ENCODE measurements at regions not wholly inside any gene's neighbourhood (a gene's known extent, or its start where the extent isn't known, plus 50 kb on each side); places are given as distances from the start of the nearest gene placed in this dataset.
"Not testable (repeated sequence)": the region's sequence is repeated elsewhere in the genome, so short reads cannot be mapped to it uniquely, and the experiment has no call there.

DNA sequence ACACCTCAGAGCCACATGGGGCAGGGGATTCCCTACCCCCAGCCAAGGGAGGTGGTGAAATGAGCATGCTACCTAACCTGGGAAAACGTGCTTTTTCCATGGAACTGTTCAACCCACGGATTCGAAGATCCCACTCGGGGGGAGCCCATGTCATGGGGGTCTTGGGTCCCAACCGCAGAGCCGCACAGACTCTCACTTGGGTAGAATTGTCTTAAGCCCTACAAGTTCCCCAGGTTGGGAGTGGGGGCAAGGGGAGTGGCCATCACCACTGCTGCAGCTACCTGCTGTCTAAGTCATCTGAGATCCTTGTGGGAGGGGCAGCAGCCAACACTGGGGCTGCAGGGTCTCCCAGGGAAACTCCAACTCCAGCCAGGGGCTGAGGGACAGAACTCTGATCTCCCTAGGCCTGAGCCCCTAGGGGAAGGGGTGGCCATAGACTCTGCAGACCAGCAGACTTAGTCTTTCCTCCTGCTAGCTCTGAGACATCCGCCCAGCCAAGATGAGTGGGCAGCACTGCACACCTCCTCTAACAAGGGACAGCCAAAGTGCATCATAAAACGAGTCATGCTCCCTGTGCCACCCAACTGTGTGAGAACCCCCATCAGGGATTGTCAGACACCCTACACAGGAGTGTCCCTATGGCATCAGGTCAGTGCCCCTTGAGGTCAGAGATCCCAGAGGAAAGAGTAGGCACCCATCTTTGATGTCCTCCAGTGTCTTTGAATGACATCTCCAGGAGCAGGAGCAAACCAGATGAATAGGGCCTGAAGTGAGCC lies 610.4 kb upstream of the SLITRK6 start:
- intact Hi-C loops (cut with micrococcal nuclease) = no loop called here

- intact Hi-C loops (cut with micrococcal nuclease) = no loop called here
Observed at GRCh38 chr13:86425170-86425815, 626.1 kb upstream of the SLITRK6 start.

DNA sequence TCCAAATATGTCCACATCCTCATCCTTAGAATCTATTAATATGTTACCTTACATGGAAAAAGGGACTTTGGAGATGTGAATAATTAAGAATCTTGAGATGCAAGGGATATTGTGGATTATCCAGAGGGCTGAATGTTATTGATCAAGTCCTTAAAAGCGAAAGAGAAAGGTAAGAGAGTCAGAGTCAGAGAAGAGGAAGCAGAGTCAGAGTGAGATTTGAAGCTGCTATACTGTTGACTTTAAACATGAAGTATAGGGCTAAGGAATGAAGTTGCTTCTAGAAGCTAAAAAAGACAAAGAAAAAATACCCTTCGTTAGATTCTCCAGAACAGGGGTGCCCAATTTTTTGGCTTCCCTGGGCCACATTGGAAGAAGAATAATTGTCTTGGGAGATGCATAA lies 627.2 kb upstream of the SLITRK6 start:
- intact Hi-C loops (cut with micrococcal nuclease) = no loop called here

GRCh38 chr13:86429756-86430155 lies 630.5 kb upstream of the SLITRK6 start:
- intact Hi-C loops (cut with micrococcal nuclease) = no loop called here

DNA sequence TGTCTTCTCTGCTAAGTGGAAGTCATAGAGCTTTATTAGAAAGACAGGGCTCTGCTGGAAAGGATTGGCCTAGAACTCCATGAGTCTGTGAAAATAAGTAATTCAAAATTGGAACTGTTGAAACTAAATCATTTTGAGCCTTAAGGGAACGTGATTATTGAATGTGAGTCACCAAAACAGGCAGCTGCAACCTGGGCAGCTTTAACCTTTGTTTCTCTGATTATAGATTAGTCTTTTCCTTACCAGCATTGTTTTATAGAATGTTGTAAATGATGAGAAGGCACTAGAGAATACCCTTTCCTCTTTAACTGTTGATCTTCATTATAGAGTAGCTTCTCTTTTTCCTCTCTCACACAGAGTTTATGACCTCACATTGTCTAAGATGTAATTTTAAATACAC lies 638.8 kb upstream of the SLITRK6 start:
- intact Hi-C loops (cut with micrococcal nuclease) = no loop called here

DNA sequence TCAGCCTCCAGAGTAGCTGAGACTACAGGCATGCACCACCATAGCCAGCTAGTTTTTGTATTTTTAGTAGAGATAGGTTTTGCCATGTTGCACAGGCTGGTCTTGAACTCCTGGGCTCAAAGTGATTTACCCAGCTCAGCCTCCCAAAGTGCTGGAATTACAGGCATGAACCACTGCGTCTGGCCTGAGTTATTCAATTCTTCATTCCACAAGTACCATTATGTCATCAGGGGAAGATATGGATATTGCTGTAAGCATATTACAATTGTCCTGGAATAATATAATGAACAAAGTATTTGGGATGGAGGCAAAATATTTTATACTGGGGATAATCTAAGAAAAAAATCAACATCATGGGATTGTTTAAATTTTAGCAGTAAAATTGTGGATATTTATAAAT lies 646.0 kb upstream of the SLITRK6 start:
- intact Hi-C loops (cut with micrococcal nuclease) = no loop called here

DNA sequence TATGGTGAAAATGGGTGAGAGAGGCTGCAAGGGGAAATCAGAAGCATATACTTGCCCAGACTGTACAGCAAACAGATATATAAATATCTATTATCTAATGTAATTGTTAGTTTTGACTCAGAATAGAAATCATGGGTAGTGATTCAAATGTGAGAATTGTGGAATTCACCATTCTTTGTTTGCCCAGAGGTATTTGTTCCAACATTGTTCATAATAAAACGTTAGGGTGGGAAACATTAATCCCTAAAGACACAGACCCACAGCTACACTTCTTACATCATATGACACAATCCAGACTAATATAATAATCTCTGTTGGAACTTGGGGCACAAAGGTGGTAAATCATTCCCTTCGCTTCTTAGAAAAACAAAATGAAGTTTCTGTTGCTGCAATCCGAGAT lies 646.5 kb upstream of the SLITRK6 start:
- intact Hi-C loops (cut with micrococcal nuclease) = no loop called here

- intact Hi-C loops (cut with micrococcal nuclease) = no loop called here
Observed at GRCh38 chr13:86446311-86446710, 647.1 kb upstream of the SLITRK6 start.

- intact Hi-C loops (cut with micrococcal nuclease) = no loop called here
Observed at GRCh38 chr13:86447479-86447878, 648.3 kb upstream of the SLITRK6 start.

- intact Hi-C loops (cut with micrococcal nuclease) = no loop called here
Observed at GRCh38 chr13:86462011-86462410, 662.8 kb upstream of the SLITRK6 start.

DNA sequence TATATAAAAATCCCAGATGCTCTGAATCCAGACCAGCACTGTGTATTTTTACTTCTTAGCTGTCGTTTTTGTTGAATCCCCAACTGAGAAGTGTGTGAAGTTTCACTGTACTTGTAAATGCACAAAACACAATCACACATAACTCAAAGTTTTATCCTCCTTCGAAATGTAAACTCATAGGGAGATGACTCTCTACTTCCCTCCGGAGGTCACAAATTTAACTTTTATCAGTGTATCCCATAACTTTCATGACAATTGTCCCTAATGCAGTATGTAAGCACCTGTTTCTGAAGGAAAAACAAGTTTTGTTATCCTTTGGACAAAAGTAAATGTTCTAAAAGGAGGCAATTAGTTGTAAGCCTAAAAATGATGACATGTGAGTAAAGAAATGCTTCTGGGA lies 665.0 kb upstream of the SLITRK6 start:
- intact Hi-C loops (cut with micrococcal nuclease) = no loop called here

GRCh38 chr13:86474971-86475370 lies 675.8 kb upstream of the SLITRK6 start:
- intact Hi-C loops (cut with micrococcal nuclease) = no loop called here

GRCh38 chr13:86476656-86477055 lies 677.4 kb upstream of the SLITRK6 start:
- intact Hi-C loops (cut with micrococcal nuclease) = no loop called here

- intact Hi-C loops (cut with micrococcal nuclease) = no loop called here
Observed at GRCh38 chr13:86486582-86486981, 687.4 kb upstream of the SLITRK6 start.

- intact Hi-C loops (cut with micrococcal nuclease) = no loop called here
Observed at GRCh38 chr13:86491121-86491520, 691.9 kb upstream of the SLITRK6 start.

DNA sequence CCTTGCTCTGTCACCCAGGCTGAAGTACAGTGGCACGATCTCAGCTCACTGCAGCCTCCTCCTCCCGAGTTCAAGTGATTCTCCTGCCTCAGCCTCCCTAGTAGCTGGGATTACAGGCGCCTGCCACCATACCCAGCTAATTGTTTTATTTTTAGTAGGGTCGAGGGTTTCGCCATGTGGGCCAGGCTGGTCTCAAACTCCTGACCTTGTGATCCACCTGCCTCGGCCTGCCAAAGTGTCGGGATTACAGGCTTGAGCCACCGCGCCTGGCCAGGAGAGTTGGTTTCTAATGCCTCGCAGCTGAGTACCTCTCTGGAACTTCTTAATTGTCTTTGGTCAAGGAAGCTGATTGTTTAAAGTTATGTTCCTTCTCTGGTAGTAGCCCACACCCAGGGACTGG lies 702.7 kb upstream of the SLITRK6 start:
- intact Hi-C loops (cut with micrococcal nuclease) = not testable (repeated sequence)

GRCh38 chr13:86510792-86511191 lies 711.6 kb upstream of the SLITRK6 start:
- intact Hi-C loops (cut with micrococcal nuclease) = no loop called here

- intact Hi-C loops (cut with micrococcal nuclease) = no loop called here
Observed at GRCh38 chr13:86541461-86541860, 742.2 kb upstream of the SLITRK6 start.

DNA sequence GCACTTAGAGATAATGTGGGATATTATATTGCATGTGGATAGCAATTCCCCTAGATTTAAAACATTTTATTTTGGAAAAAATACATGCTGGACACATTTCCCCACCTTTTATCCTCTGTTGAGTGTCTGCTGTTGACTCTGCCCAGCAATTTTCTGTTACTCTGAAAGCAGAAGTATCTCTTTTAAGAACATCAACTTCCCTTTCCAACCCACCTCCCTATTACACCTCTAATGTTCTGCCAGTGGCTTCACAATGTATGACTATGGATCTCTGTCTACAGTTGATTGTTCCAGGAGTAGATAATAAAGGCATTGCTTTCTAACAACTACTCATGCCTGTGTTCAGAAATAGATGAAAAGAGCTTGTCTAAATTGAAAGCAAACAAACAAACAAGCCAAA lies 754.8 kb upstream of the SLITRK6 start:
- intact Hi-C loops (cut with micrococcal nuclease) = no loop called here

- intact Hi-C loops (cut with micrococcal nuclease) = no loop called here
Observed at GRCh38 chr13:86559901-86560300, 760.7 kb upstream of the SLITRK6 start.

GRCh38 chr13:86562866-86563265 lies 763.6 kb upstream of the SLITRK6 start:
- intact Hi-C loops (cut with micrococcal nuclease) = no loop called here

DNA sequence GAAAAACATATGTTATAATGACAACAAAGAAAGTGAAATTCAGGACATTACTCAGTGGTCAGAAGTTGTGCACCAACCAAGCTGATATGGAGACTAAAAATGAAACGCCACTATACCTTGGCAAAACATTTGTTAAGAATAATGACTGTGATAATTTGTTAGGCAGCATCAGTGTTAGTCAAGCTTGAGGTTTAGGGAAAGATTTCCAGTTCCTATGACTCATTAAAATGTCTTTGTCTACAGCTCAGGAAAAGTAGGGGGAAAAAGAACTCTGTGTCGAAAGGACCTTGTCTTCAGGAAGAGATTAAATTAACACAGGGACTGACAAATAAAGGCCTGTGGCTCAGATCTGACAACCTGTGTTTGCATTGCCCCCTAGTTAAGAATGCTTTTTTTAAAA lies 764.1 kb upstream of the SLITRK6 start:
- intact Hi-C loops (cut with micrococcal nuclease) = no loop called here

GRCh38 chr13:86567119-86567518 lies 767.9 kb upstream of the SLITRK6 start:
- intact Hi-C loops (cut with micrococcal nuclease) = no loop called here
